DOHH2 (cell line): ENCODE measurements at regions not wholly inside any gene's neighbourhood (a gene's known extent, or its start where the extent isn't known, plus 50 kb on each side); places are given as distances from the start of the nearest gene placed in this dataset.

Experiments
- CTCF ChIP-seq: fragments of 200-600 bp; sonication (generic); IDR thresholded peaks from one replicate; pipeline ENCODE4 v1.5.1; 2014; ENCODE audit warnings: antibody characterized with exemption, mild to moderate bottlenecking, low read depth, low read length; ENCODE audit not compliant: poor library complexity, severe bottlenecking
- EZH2phosphoT487 ChIP-seq: fragments of 200-600 bp; sonication (generic); IDR thresholded peaks from 2 replicates; pipeline ENCODE4 v1.6.1; 2017; ENCODE audit warnings: borderline replicate concordance, mild to moderate bottlenecking, antibody characterized with exemption, low read length, moderate library complexity, mixed read lengths

GRCh38 chr4:110748071-110748470 is 125.2 kb upstream of the PITX2 start:
- no peak for TF ChIP-seq CTCF
- TF ChIP-seq EZH2phosphoT487: no peak
